Bronchial epithelial cell (primary cell): ENCODE measurements at regions not wholly inside any gene's neighbourhood (a gene's known extent, or its start where the extent isn't known, plus 50 kb on each side); places are given as distances from the start of the nearest gene placed in this dataset.

ENCODE experiments used
- DNase-seq: peaks from one replicate; pipeline ENCODE4 v3.0.0-alpha.2; 2010; ENCODE audit warnings: low read depth
- FAIRE-seq: peaks from 2 replicates; lab custom pipeline; 2011; peaks lifted over from hg19 to GRCh38; lab: Jason Lieb, UNC
- H3K27me3 ChIP-seq: 2 replicates; pipeline ENCODE4 v1.5.1; 2011; ENCODE audit warnings: low read length; ENCODE audit not compliant: control insufficient read depth, insufficient read depth
- H3K36me3 ChIP-seq: 2 replicates; pipeline ENCODE4 v1.5.1; 2011; ENCODE audit warnings: low read length; ENCODE audit not compliant: control insufficient read depth, insufficient read depth
- H3K4me3 ChIP-seq: 2 replicates; pipeline ENCODE4 v1.5.1; 2011; ENCODE audit warnings: mild to moderate bottlenecking, low read depth, low read length, control low read depth
- CTCF ChIP-seq: IDR thresholded peaks from 2 replicates; pipeline ENCODE4 v1.5.1; 2011; ENCODE audit warnings: mild to moderate bottlenecking, moderate library complexity, low read length, control low read depth, inconsistent platforms; ENCODE audit not compliant: insufficient read depth, severe bottlenecking

GRCh38 chr7:142669074-142669654 is 80.1 kb upstream of the PRSS1 start:
- no peaks in the 10 kb centered on the region for H3K27me3 ChIP-seq
- FAIRE-seq: no peak
- DNase-seq: peak; percentile 39
- TF ChIP-seq CTCF: no peak
- H3K36me3 ChIP-seq: no peaks in the 10 kb centered on the region
- no peak overlapping the region for H3K4me3 ChIP-seq

GRCh38 chr7:142668495-142668894 is 80.8 kb upstream of the PRSS1 start:
- TF ChIP-seq CTCF: no peak
- Histone ChIP-seq H3K27me3 (no peaks in the 10 kb centered on the region), H3K36me3 (no peaks in the 10 kb centered on the region), H3K4me3 (no peak overlapping the region)
- DNase-seq (no peak), FAIRE-seq (no peak)

GRCh38 chr7:142657376-142657775 is 91.9 kb upstream of the PRSS1 start:
- no peak overlapping the region for H3K4me3 ChIP-seq
- H3K27me3 ChIP-seq: no peaks in the 10 kb centered on the region
- FAIRE-seq: no peak
- TF ChIP-seq CTCF: no peak
- no peak for DNase-seq
- no peaks in the 10 kb centered on the region for H3K36me3 ChIP-seq

GRCh38 chr7:142654398-142654797 is 94.9 kb upstream of the PRSS1 start:
- Histone ChIP-seq H3K4me3 (no peak overlapping the region), H3K27me3 (no peaks in the 10 kb centered on the region), H3K36me3 (no peaks in the 10 kb centered on the region)
- no peak for FAIRE-seq
- DNase-seq: no peak
- TF ChIP-seq CTCF: no peak

- Histone ChIP-seq H3K27me3 (no peaks in the 10 kb centered on the region), H3K36me3 (no peaks in the 10 kb centered on the region), H3K4me3 (no peak overlapping the region)
- peak; percentile 62 for FAIRE-seq
- no peak for DNase-seq
- no peak for TF ChIP-seq CTCF
These were observed 101.5 kb upstream of the PRSS1 start for GRCh38 chr7:142647749-142648148.
